ENCODE measurements at regions not wholly inside any gene's neighbourhood (a gene's known extent, or its start where the extent isn't known, plus 50 kb on each side); places are given as distances from the start of the nearest gene placed in this dataset.

- no peak for TF ChIP-seq ZNF462 (CRISPR knock-in tag; IDR thresholded peaks at IDR 0.05)
These were observed 344.0 kb downstream of the ARL4A start (continued) for GRCh38 chr7:13031468-13031867.

GRCh38 chr7:13032084-13032483, 344.7 kb downstream of the ARL4A start:
- Histone ChIP-seq H3K27ac (ENCODE audit: low read depth) (no peak overlapping the region), H4K20me1 (replicated peaks; ENCODE audit: insufficient read depth) (no peaks in the 10 kb centered on the region), H3K79me2 (replicated peaks; ENCODE audit: insufficient read depth) (no peaks in the 10 kb centered on the region), H2AFZ (no peak overlapping the region), H3K4me1 (ENCODE audit: insufficient read depth) (peaks cover 20% of the 10 kb centered on the region), H3K4me2 (0 out of 2 replicates have a peak overlapping the region, but pooled peaks have one; percentile 10), H3K4me3 (no peak overlapping the region), H3F3A (replicated peaks; ENCODE audit: low read depth) (no peaks in the 10 kb centered on the region), H3K27me3 (ENCODE audit: insufficient read depth) (no peaks in the 10 kb centered on the region), H3K36me3 (ENCODE audit: insufficient read depth) (no peaks in the 10 kb centered on the region), H3K9me2 (ENCODE audit: insufficient read depth) (no peaks in the 10 kb centered on the region; the same call in 1 of the 2 replicates)
- Mint-ChIP-seq H3K27ac (no peak overlapping the region), H3K36me3 (ENCODE audit: low read depth) (peaks cover 21% of the 10 kb centered on the region), H3K4me3 (no peak overlapping the region), H3K9me3 (peaks cover 20% of the 10 kb centered on the region), H3K27me3 (ENCODE audit: insufficient read depth, low read depth, poor library complexity) (no peaks in the 10 kb centered on the region), H3K4me1 (peaks cover 36% of the 10 kb centered on the region)
- ATAC-seq (peak; percentile 39), DNase-seq (ENCODE audit: low spot score) (no peak)
- TF ChIP-seq EZH2phosphoT487 (IDR thresholded peaks at IDR 0.05; ENCODE audit: unreplicated experiment) (no peak), ZNF462 (CRISPR knock-in tag; IDR thresholded peaks at IDR 0.05) (no peak), ETS1 (IDR thresholded peaks at IDR 0.05) (no peak), ZNF331 (CRISPR knock-in tag; IDR thresholded peaks at IDR 0.05; ENCODE audit: low read depth) (no peak), EZH2 (IDR thresholded peaks at IDR 0.05; ENCODE audit: low read depth, unreplicated experiment) (no peak), ZNF114 (CRISPR knock-in tag; IDR thresholded peaks at IDR 0.05) (no peak), STAT1 (IDR thresholded peaks at IDR 0.05; ENCODE audit: unreplicated experiment) (no peak)

All from GM23338 (cell line).